Right ventricle myocardium inferior (tissue), 1 donor: ENCODE measurements at regions not wholly inside any gene's neighbourhood (a gene's known extent, or its start where the extent isn't known, plus 50 kb on each side); places are given as distances from the start of the nearest gene placed in this dataset.

Experiments used
- ATAC-seq: fragments of 200-7000 bp; cut with Tn5 transposase; one replicate; pipeline ENCODE4 v1.9.1; 2020; ENCODE audit warnings: mild to moderate bottlenecking, moderate library complexity
- DNase-seq: peaks from one replicate; pipeline ENCODE4 v3.0.0; 2021; ENCODE audit errors: missing footprints
- intact Hi-C: fragments of 100-400 bp; cut with DNase I; formaldehyde crosslinking; loops from one replicate; pipeline ENCODE4 v1.11.0; 2022
- donor health status: DM: no; HTN: yes; CAD: no; lungs with severe emphysema.

GRCh38 chr2:58845011-58845410, 603.9 kb upstream of the FANCL start:
- ATAC-seq (no peak), DNase-seq (no peak)
- intact Hi-C loops = no loop called here

DNA sequence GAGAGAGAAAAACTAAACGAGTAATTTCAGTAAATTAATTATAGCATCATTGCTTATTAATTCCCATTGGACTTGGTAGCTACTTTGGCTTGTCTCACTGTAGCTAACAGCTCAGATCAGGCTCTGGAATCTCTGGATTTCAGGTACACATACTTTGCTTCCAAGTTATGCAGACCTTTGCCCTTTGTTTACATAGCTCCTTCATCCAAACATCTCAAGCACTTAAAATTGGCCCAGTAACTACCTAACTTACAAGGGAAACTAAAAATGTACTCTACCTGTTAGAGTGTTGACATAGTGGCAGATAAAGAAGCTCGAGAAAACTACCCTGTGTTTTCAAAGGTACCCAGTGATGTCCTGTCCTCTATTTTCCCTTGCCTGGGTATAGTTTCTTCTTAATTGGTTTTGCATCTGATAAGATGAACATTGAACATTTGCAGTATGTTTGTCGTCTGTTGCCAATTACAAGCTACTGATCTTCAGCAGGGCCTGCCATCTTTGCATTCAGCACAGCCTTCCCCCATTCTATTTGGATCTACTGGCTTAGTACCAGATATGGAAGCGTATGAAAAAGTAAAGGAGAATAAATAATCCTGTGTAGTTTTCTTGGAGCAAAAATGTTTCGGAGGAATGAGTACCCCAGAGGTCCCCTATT, 601.5 kb upstream of the FANCL start:
- ATAC-seq = no peak
- intact Hi-C loops = no loop called here
- no peak for DNase-seq

DNA sequence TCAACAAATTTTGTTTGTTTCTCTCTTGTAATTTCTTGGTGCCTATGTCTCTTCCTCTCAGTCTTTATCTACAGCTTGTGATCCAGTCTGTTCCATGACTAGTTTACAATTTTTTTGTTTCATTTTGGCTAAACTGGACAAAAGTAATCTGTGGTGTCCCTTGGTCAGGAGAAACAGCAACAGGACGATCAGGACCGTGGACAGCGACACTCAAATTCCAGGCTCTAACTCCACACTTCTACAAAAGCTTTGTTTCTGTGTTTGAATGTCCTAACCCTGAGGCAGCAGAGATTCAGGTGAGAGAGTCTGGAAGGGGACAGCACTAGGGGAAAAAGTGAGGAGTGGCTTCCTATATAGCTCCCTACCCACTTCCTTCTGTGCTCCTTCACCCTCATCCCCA, 593.3 kb upstream of the FANCL start:
- ATAC-seq (no peak), DNase-seq (no peak)
- intact Hi-C loops = no loop called here

- ATAC-seq (no peak), DNase-seq (no peak)
- intact Hi-C loops = no loop called here
Measured at GRCh38 chr2:58826795-58827194, 585.7 kb upstream of the FANCL start.

DNA sequence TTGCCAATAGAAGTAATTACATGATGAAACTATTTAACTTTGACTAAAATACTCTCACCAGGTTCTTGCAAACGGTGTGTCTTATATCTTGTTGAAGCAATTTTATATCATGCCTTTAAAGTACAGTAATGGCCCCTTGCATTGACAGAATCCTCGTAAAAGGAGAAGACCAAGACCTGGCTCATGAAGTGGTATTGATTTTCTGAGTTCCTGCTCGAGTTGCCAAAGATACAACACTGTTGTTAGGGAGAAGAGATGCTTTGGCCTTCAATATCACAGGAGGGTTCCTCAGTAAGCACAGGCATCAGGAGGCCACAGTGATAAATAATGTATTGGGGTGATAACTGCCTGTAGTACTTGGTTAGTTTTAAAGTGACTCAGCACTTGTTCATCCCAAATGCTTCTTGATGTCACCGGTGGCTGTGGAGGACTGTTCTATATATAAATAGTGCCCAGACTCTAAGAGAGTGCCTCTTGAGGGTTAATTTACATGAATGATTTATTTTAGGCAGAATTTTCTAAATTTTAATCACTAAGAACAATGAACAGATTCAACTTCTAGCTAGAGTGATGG, 571.7 kb upstream of the FANCL start:
- intact Hi-C loops = no loop called here

DNA sequence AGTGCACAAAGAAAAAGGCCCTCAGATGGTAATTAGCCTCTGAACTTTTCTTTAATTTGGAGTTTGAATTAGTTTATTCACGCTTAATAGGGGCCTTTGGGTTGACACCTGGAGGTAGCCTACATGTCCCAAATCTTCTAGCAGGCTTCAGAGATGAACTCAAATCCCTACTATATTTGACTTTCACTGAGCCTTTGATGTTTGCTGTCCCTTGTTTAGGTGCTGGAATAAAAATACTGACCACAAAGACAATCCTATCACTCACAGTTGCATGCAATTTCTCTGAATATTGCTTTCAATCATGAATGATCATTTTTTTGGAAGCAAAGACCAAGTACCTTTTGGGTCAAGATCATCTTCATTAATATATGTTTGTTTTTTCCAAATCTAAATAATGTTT, 564.0 kb upstream of the FANCL start:
- DNase-seq (no peak), ATAC-seq (no peak)
- intact Hi-C loops = no loop called here

More for the DNA sequence above, 571.7 kb upstream of the FANCL start:
- ATAC-seq (no peak), DNase-seq (no peak)

DNA sequence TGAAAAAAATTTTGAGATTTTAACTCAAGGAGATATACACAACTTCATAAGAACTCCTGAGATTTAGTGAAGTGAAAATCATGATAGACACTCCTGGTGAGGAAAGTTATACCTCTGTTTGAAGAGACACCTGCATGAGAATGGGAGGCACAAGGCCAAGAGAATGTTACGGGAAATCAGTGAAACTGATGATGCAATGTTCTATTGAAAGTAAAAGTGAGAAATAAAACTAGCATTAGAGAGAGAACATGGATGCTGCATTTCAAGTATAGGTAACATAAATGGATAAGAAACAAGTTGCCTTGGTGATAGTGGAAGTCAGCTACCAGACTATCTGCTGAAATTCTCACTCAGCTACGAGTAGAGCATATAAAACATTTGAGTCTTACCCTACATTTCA, 562.1 kb upstream of the FANCL start:
- DNase-seq (no peak), ATAC-seq (no peak)
- intact Hi-C loops = no loop called here

GRCh38 chr2:58800881-58801280, 559.8 kb upstream of the FANCL start:
- DNase-seq = no peak
- intact Hi-C loops = no loop called here

GRCh38 chr2:58798676-58799208, 557.6 kb upstream of the FANCL start:
- intact Hi-C loops = no loop called here
- ATAC-seq = no peak

More at GRCh38 chr2:58800881-58801280, 559.8 kb upstream of the FANCL start:
- no peak for ATAC-seq

GRCh38 chr2:58796239-58796910, 555.2 kb upstream of the FANCL start:
- intact Hi-C loops = no loop called here
- DNase-seq = no peak
- no peak for ATAC-seq

More at GRCh38 chr2:58798676-58799208, 557.6 kb upstream of the FANCL start:
- no peak for DNase-seq

- intact Hi-C loops = no loop called here
- ATAC-seq = no peak
- no peak for DNase-seq
Measured at GRCh38 chr2:58794916-58795315, 553.8 kb upstream of the FANCL start.

- intact Hi-C loops = no loop called here
- no peak for ATAC-seq
- DNase-seq = no peak
Measured at GRCh38 chr2:58794103-58794502, 553.0 kb upstream of the FANCL start.

- DNase-seq (no peak), ATAC-seq (no peak)
- intact Hi-C loops = no loop called here
Measured at GRCh38 chr2:58788402-58788801, 547.3 kb upstream of the FANCL start.

GRCh38 chr2:58770846-58771245, 529.7 kb upstream of the FANCL start:
- intact Hi-C loops = no loop called here
- ATAC-seq = no peak

GRCh38 chr2:58769864-58770234, 528.7 kb upstream of the FANCL start:
- ATAC-seq (no peak), DNase-seq (no peak)
- intact Hi-C loops = no loop called here

More at GRCh38 chr2:58770846-58771245, 529.7 kb upstream of the FANCL start:
- no peak for DNase-seq

DNA sequence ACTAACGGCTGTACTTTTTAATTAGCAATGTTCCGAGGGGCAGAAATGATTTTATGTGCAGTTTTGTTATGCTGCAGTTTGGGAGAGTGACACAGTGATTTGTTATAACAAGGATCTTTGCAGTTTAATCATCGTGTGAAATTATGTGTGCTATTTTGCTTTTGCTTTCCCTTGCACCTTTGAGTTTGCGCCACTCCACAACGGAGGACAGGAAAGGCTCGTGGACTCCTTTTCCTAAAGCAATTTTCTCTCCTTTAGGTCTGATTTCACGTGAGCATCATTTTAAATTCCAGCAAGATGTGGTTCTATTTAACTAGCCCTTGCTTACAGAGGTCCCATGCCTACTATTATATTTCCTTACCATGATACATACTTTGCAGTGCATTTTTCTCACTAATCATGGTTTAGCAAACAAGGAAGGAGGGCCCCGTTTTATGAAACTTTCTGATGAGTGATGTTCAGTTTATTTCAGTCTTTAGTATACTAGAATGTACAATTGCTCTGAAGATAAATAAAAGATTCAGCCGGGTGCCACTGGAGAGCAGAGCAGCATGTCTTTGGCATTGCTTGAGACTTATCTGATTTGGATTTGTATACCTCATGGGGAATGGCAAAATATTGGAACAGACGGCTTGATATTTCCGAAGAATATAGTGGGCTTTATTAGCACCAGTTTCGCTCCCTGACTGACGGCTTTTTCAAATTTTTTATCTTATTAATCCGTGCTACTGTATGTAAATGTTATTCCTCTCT, 528.2 kb upstream of the FANCL start:
- intact Hi-C loops = no loop called here
- DNase-seq = no peak

GRCh38 chr2:58768715-58769080, 527.6 kb upstream of the FANCL start:
- intact Hi-C loops = no loop called here
- DNase-seq = no peak
- ATAC-seq = no peak

More for the DNA sequence above, 528.2 kb upstream of the FANCL start:
- ATAC-seq = no peak

DNA sequence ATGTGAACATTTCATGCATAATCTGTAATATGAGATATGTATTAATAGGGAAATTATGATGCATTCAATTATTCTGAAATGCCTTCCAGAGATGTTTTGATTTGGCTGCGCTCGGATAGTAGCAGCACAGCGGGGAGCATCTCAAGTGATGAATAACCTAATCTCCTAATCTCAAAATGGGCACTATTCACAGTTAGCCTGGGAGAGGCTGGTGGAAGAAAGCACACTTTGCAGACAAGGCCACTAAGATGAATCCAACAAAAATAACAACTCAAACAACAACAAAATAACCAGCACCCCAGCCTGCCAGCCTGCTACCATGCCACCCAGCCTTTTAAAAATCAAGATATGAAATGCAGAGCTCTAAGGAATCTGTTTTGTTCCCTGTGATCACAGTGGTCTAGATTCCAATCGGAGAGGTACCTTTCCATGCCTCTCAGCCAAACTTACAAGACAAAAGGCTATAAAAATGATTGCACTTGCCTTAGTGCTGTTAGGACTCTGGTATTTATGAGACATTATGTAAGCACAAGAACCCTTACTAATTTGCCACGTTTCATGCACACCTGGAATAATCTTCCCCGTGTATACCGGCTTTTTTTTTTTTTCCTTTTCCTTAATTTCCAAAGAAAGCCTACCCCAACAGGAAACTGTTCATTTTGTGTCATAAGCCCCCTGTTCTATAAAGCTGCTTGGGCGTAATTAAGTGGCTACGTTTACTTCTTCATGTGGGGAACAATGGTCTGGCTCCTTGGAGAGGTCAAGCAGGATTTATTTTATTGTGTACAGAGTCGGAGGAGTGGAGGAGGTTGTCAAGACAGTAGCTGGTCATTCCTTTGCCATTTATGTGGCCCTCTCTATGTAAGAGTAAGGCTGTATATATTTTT, 526.9 kb upstream of the FANCL start:
- ATAC-seq = no peak
- DNase-seq = no peak
- intact Hi-C loops = no loop called here
